Mesothelial cell of epicardium (in vitro differentiated cells): ENCODE measurements at regions not wholly inside any gene's neighbourhood (a gene's known extent, or its start where the extent isn't known, plus 50 kb on each side); places are given as distances from the start of the nearest gene placed in this dataset.

Source experiments
- DNase-seq, 2 experiments: peaks; one replicate each; pipeline ENCODE4 v3.0.0; 2021; ENCODE audit warnings: low spot score in 2 of 2; ENCODE audit not compliant: unreplicated experiment in 2 of 2
- H3K27ac Mint-ChIP-seq: 2 replicates; pipeline ENCODE4 v1.8.0; 2021; ENCODE audit warnings: mixed read lengths
- H3K27me3 Mint-ChIP-seq: 2 replicates; pipeline ENCODE4 v1.8.0; 2021; ENCODE audit warnings: low read depth, mixed read lengths
- H3K36me3 Mint-ChIP-seq: 2 replicates; pipeline ENCODE4 v1.8.0; 2021; ENCODE audit warnings: mixed read lengths
- H3K4me1 Mint-ChIP-seq: 2 replicates; pipeline ENCODE4 v1.8.0; 2021; ENCODE audit warnings: mixed read lengths
- H3K4me3 Mint-ChIP-seq: 2 replicates; pipeline ENCODE4 v1.8.0; 2021; ENCODE audit warnings: mild to moderate bottlenecking, moderate library complexity, mixed read lengths
- H3K9me3 Mint-ChIP-seq: 2 replicates; pipeline ENCODE4 v1.8.0; 2021; ENCODE audit warnings: mixed read lengths
- CTCF ChIP-seq: fragments of 200-600 bp; sonication (generic); IDR thresholded peaks from one replicate; pipeline ENCODE4 v1.5.0; 2021; ENCODE audit warnings: antibody characterized with exemption; ENCODE audit not compliant: unreplicated experiment

GRCh38 chr19:23531976-23532375 lies 136.7 kb upstream of the ZNF91 start:
- H3K27ac Mint-ChIP-seq: no peak overlapping the region
- H3K36me3 Mint-ChIP-seq: peaks cover 2% of the 10 kb centered on the region
- H3K27me3 Mint-ChIP-seq: no peaks in the 10 kb centered on the region
- peaks cover 66% of the 10 kb centered on the region for H3K9me3 Mint-ChIP-seq
- no peak for TF ChIP-seq CTCF
- DNase-seq: no peak
- no peak overlapping the region for H3K4me3 Mint-ChIP-seq
- no peaks in the 10 kb centered on the region for H3K4me1 Mint-ChIP-seq

- Mint-ChIP-seq H3K9me3 (peaks cover 66% of the 10 kb centered on the region), H3K36me3 (peaks cover 2% of the 10 kb centered on the region)
Measured at GRCh38 chr19:23531231-23531790, 136.0 kb upstream of the ZNF91 start.

GRCh38 chr19:23528376-23528775 lies 133.1 kb upstream of the ZNF91 start:
- DNase-seq: no peak
- Mint-ChIP-seq H3K36me3 (peaks cover 2% of the 10 kb centered on the region), H3K4me3 (no peak overlapping the region), H3K4me1 (no peaks in the 10 kb centered on the region), H3K27ac (no peak overlapping the region), H3K27me3 (no peaks in the 10 kb centered on the region), H3K9me3 (peaks cover 68% of the 10 kb centered on the region)
- no peak for TF ChIP-seq CTCF

More at GRCh38 chr19:23531231-23531790, 136.0 kb upstream of the ZNF91 start:
- no peak overlapping the region for H3K4me3 Mint-ChIP-seq
- no peak for TF ChIP-seq CTCF
- no peaks in the 10 kb centered on the region for H3K4me1 Mint-ChIP-seq
- no peak for DNase-seq
- H3K27me3 Mint-ChIP-seq: no peaks in the 10 kb centered on the region
- H3K27ac Mint-ChIP-seq: no peak overlapping the region

GRCh38 chr19:23527797-23528196 lies 132.5 kb upstream of the ZNF91 start:
- H3K9me3 Mint-ChIP-seq: peaks cover 70% of the 10 kb centered on the region
- H3K27me3 Mint-ChIP-seq: no peaks in the 10 kb centered on the region
- peaks cover 2% of the 10 kb centered on the region for H3K36me3 Mint-ChIP-seq
- TF ChIP-seq CTCF: no peak
- no peak for DNase-seq
- H3K27ac Mint-ChIP-seq: no peak overlapping the region
- H3K4me1 Mint-ChIP-seq: no peaks in the 10 kb centered on the region
- no peak overlapping the region for H3K4me3 Mint-ChIP-seq

- Mint-ChIP-seq H3K27me3 (no peaks in the 10 kb centered on the region), H3K36me3 (peaks cover 2% of the 10 kb centered on the region), H3K9me3 (peaks cover 79% of the 10 kb centered on the region), H3K4me1 (no peaks in the 10 kb centered on the region), H3K4me3 (no peak overlapping the region), H3K27ac (no peak overlapping the region)
- no peak for DNase-seq
- no peak for TF ChIP-seq CTCF
Measured at GRCh38 chr19:23526302-23526701, 131.0 kb upstream of the ZNF91 start.
